H1 (cell line): ENCODE measurements at regions not wholly inside any gene's neighbourhood (a gene's known extent, or its start where the extent isn't known, plus 50 kb on each side); places are given as distances from the start of the nearest gene placed in this dataset.

Source experiments
- CTCF ChIA-PET: fragments of 300-600 bp; sonication (Branson Sonifier 250); formaldehyde crosslinking; loops from one replicate; lab custom pipeline; 2021; ENCODE audit not compliant: partially characterized antibody; lab: Charles Lee
- POLR2A ChIA-PET: fragments of 300-600 bp; sonication (Branson Sonifier 250); formaldehyde crosslinking; loops from one replicate; lab custom pipeline; 2021; ENCODE audit warnings: inconsistent platforms; ENCODE audit not compliant: partially characterized antibody; lab: Charles Lee
- DNase-seq, 2 experiments: peaks; one replicate each; pipeline versions ENCODE4 v3.0.0 to v3.0.0-alpha.2; 2010 to 2022; ENCODE audit warnings: low spot score in 2 of 2, low read depth in 1 of 2, mixed read lengths in 1 of 2
- FAIRE-seq: peaks from 2 replicates; lab custom pipeline; 2011; peaks lifted over from hg19 to GRCh38; lab: Jason Lieb, UNC
- H2AFZ ChIP-seq: 2 replicates; pipeline ENCODE4 v1.8.1; 2012; ENCODE audit warnings: low read length, inconsistent platforms
- H2AK5ac ChIP-seq: 2 replicates; pipeline ENCODE4 v1.6.1; 2013; ENCODE audit warnings: low read depth, low read length
- H2BK120ac ChIP-seq: replicated peaks from 2 replicates; pipeline ENCODE3; 2013; ENCODE audit warnings: low read depth, low read length, inconsistent platforms
- H2BK12ac ChIP-seq: 2 replicates; pipeline ENCODE4 v1.6.1; 2013; ENCODE audit warnings: low read depth, low read length
- H2BK15ac ChIP-seq: 2 replicates; pipeline ENCODE4 v1.6.1; 2013; ENCODE audit warnings: low read length
- H2BK20ac ChIP-seq: 2 replicates; pipeline ENCODE4 v1.6.1; 2013; ENCODE audit warnings: low read length
- H2BK5ac ChIP-seq: 2 replicates; pipeline ENCODE4 v1.6.1; 2013; ENCODE audit warnings: low read depth, low read length
- H3K14ac ChIP-seq: 2 replicates; pipeline ENCODE4 v1.6.1; 2013; ENCODE audit warnings: inconsistent platforms; ENCODE audit not compliant: insufficient read length
- H3K18ac ChIP-seq: 2 replicates; pipeline ENCODE4 v1.6.1; 2013; ENCODE audit warnings: low read length; ENCODE audit errors: extremely low read depth
- H3K23ac ChIP-seq: 2 replicates; pipeline ENCODE4 v1.6.1; 2013; ENCODE audit warnings: inconsistent platforms; ENCODE audit not compliant: insufficient read length
- H3K23me2 ChIP-seq: 2 replicates; pipeline ENCODE4 v1.6.1; 2013; ENCODE audit warnings: low read depth, low read length
- H3K27ac ChIP-seq: 2 replicates; pipeline ENCODE4 v1.6.1; 2011; ENCODE audit warnings: low read depth, low read length, inconsistent platforms
- H3K27me3 ChIP-seq, 4 experiments: replicated peaks in 1 of 4; 1 replicate in 1 of 4; 2 replicates in 3 of 4; pipeline versions ENCODE4 v1.6.1 to v1.8.1; 2011 to 2013; ENCODE audit warnings: low read length in 3 of 4, mild to moderate bottlenecking in 3 of 4, inconsistent platforms in 2 of 4, mixed read lengths in 2 of 4, moderate library complexity in 1 of 4; ENCODE audit not compliant: control insufficient read depth in 3 of 4, insufficient read depth in 3 of 4; ENCODE audit errors: extremely low read depth in 1 of 4
- H3K36me3 ChIP-seq, 4 experiments: 2 replicates each; pipeline versions ENCODE4 v1.6.1 to v1.8.1; 2011 to 2013; ENCODE audit warnings: mild to moderate bottlenecking in 4 of 4, low read length in 3 of 4, moderate library complexity in 2 of 4, control low read depth in 1 of 4, inconsistent platforms in 1 of 4; ENCODE audit not compliant: insufficient read depth in 4 of 4, control insufficient read depth in 2 of 4
- H3K4ac ChIP-seq: replicated peaks from 2 replicates; pipeline ENCODE3; 2013; ENCODE audit warnings: low read length, low read depth, mixed read lengths, inconsistent platforms; ENCODE audit not compliant: insufficient read length
- H3K4me1 ChIP-seq, 4 experiments: replicated peaks in 1 of 4; 1 replicate in 1 of 4; 2 replicates in 3 of 4; pipeline versions ENCODE4 v1.6.1 to v1.8.1; 2011 to 2013; ENCODE audit warnings: low read length in 3 of 4, inconsistent platforms in 2 of 4, mixed read lengths in 1 of 4; ENCODE audit not compliant: insufficient read depth in 4 of 4, control insufficient read depth in 3 of 4
- H3K4me2 ChIP-seq, 2 experiments: 2 replicates each; pipeline versions ENCODE4 v1.6.1 to v1.8.1; 2011 to 2013; ENCODE audit warnings: low read depth in 2 of 2, low read length in 2 of 2, control low read depth in 1 of 2, inconsistent platforms in 1 of 2, mild to moderate bottlenecking in 1 of 2; ENCODE audit not compliant: insufficient read depth in 1 of 2
- H3K4me3 ChIP-seq, 4 experiments: fragments of 200-600, 300-600 bp in 1 of 4; sonication (generic), shearing (Covaris generic), sonication (Bioruptor Twin) in 1 of 4; 2 replicates each; pipeline versions ENCODE4 v1.5.1 to v1.8.1; 2011 to 2016; ENCODE audit warnings: low read length in 4 of 4, low read depth in 3 of 4, control low read depth in 2 of 4, inconsistent platforms in 2 of 4, mild to moderate bottlenecking in 2 of 4, mixed read lengths in 1 of 4, moderate library complexity in 1 of 4; ENCODE audit not compliant: insufficient read depth in 2 of 4; ENCODE audit errors: extremely low read depth in 1 of 4
- H3K56ac ChIP-seq: replicated peaks from 2 replicates; pipeline ENCODE3; 2013; ENCODE audit warnings: low read depth, mild to moderate bottlenecking, mixed read lengths, low read length, inconsistent platforms; ENCODE audit not compliant: insufficient read length
- H3K79me1 ChIP-seq: 2 replicates; pipeline ENCODE4 v1.6.1; 2013; ENCODE audit warnings: low read depth, low read length, control low read depth
- H3K79me2 ChIP-seq, 2 experiments: 2 replicates each; pipeline versions ENCODE4 v1.6.1 to v1.8.1; 2012 to 2013; ENCODE audit warnings: low read length in 2 of 2, mild to moderate bottlenecking in 2 of 2, inconsistent platforms in 1 of 2; ENCODE audit not compliant: insufficient read depth in 2 of 2, control insufficient read depth in 1 of 2
- H3K9ac ChIP-seq, 4 experiments: replicated peaks in 1 of 4; 1 replicate in 1 of 4; 2 replicates in 3 of 4; pipeline versions ENCODE4 v1.6.1 to v1.8.1; 2011 to 2013; ENCODE audit warnings: low read depth in 3 of 4, low read length in 3 of 4, control low read depth in 2 of 4, mild to moderate bottlenecking in 2 of 4, moderate library complexity in 2 of 4, inconsistent platforms in 1 of 4; ENCODE audit errors: extremely low read depth in 1 of 4
- H3K9me3 ChIP-seq, 2 experiments: 2 replicates each; pipeline versions ENCODE4 v1.6.1 to v1.8.1; 2012 to 2013; ENCODE audit warnings: mild to moderate bottlenecking in 2 of 2, moderate library complexity in 2 of 2, control low read depth in 1 of 2, inconsistent platforms in 1 of 2, low read depth in 1 of 2, low read length in 1 of 2, mixed read lengths in 1 of 2; ENCODE audit not compliant: insufficient read depth in 2 of 2
- H4K20me1 ChIP-seq, 2 experiments: replicated peaks in 1 of 2; 2 replicates each; pipeline versions ENCODE3 to v1.8.1; 2011 to 2013; ENCODE audit warnings: inconsistent platforms in 2 of 2, low read length in 2 of 2, mild to moderate bottlenecking in 1 of 2; ENCODE audit not compliant: insufficient read depth in 2 of 2, control insufficient read depth in 1 of 2
- H4K5ac ChIP-seq: 2 replicates; pipeline ENCODE4 v1.6.1; 2013; ENCODE audit warnings: low read length, low read depth, mixed read lengths, inconsistent platforms; ENCODE audit not compliant: insufficient read length
- H4K8ac ChIP-seq: 2 replicates; pipeline ENCODE4 v1.8.0; 2013; ENCODE audit warnings: mild to moderate bottlenecking, moderate library complexity, low read length, inconsistent platforms; ENCODE audit not compliant: insufficient read depth; ENCODE audit errors: extremely low read depth
- H4K91ac ChIP-seq: replicated peaks from 2 replicates; pipeline ENCODE3; 2013; ENCODE audit warnings: low read length, mixed read lengths, inconsistent platforms; ENCODE audit not compliant: insufficient read length
- JUND ChIP-seq: IDR thresholded peaks from 2 replicates; pipeline ENCODE4 v1.6.1; 2011; ENCODE audit warnings: mild to moderate bottlenecking, improper control_type of control experiment, low read length
- KDM4A ChIP-seq: IDR thresholded peaks from one replicate; pipeline ENCODE4 v1.7.1; 2012; ENCODE audit warnings: low read depth, mild to moderate bottlenecking, moderate library complexity, low read length, inconsistent platforms; ENCODE audit not compliant: severe bottlenecking
- RBBP5 ChIP-seq: IDR thresholded peaks from 2 replicates; pipeline ENCODE4 v1.7.1; 2012; ENCODE audit warnings: low read depth, mild to moderate bottlenecking, inconsistent platforms, low read length, moderate library complexity, borderline replicate concordance
- WGBS, 2 experiments: shearing (Covaris generic) in 1 of 2; methylation state at CpG; one replicate each; pipeline versions ENCODE4 v1.1.6 to v1.1.7; 2013 to 2015; ENCODE audit warnings: low lambda C conversion rate in 2 of 2, mixed read lengths in 2 of 2, inconsistent platforms in 1 of 2, low coverage in 1 of 2, missing lambda C conversion rate in 1 of 2; ENCODE audit not compliant: insufficient replicate concordance in 2 of 2, insufficient coverage in 1 of 2, insufficient read length in 1 of 2; ENCODE audit errors: extremely low coverage in 1 of 2, missing lambda C conversion rate in 1 of 2; 5-methylcytosine and 5-hydroxymethylcytosine counted together
- TF ChIP-seq, protein P1 (sequence below): IDR thresholded peaks from 2 replicates; pipeline ENCODE4 v1.6.1; 2012; ENCODE audit warnings: inconsistent platforms

DNA sequence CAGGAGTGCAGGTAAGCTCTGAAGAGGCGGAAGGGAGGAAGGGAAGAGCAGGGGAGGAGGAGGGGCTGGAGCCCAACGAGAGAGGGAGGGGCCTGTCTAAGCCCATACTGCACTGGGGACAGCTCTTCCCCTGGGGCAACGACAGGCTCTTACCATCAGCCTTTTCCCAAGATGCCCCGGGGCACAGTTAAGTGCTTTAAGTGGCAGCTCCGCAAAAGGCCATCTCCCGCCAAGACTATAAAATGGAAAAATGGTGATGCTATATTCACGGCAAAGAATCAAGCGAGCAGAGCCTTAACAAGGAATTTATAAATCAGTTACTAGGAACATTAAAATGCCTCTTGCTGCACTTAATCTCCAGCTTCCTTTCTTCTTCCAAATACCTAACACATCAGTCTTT is 110.2 kb upstream of the NLRP1 start:
- Histone ChIP-seq H4K5ac (no peak overlapping the region), H2BK120ac (no peak overlapping the region), H2BK15ac (no peak overlapping the region), H4K20me1 (no peaks in the 10 kb centered on the region), H3K14ac (no peak overlapping the region), H3K4me1 (peaks cover 4 to 8% (median 6%) of the 10 kb centered on the region in 4 experiments), H3K27me3 (no peaks in the 10 kb centered on the region), H3K27ac (no peak overlapping the region), H3K79me1 (no peaks in the 10 kb centered on the region), H3K4me3 (no peak overlapping the region), H3K4ac (no peak overlapping the region), H3K56ac (no peak overlapping the region), H3K23ac (no peak overlapping the region), H3K79me2 (no peaks in the 10 kb centered on the region), H4K91ac (no peak overlapping the region), H3K4me2 (no peak overlapping the region), H3K9ac (no peak overlapping the region), H2AFZ (0 out of 2 replicates have a peak overlapping the region, but pooled peaks have one; percentile 60), H3K9me3 (no peaks in the 10 kb centered on the region), H2AK5ac (no peak overlapping the region), H3K36me3 (no peaks in the 10 kb centered on the region), H3K18ac (no peak overlapping the region), H3K23me2 (no peaks in the 10 kb centered on the region), H2BK5ac (no peak overlapping the region), H2BK12ac (no peak overlapping the region), H4K8ac (no peak overlapping the region; the same call in 1 of the 2 replicates), H2BK20ac (no peak overlapping the region)
- FAIRE-seq (peak; percentile 86), DNase-seq (peak in 1 of 2 experiments; percentile 57)
- TF ChIP-seq JUND (no peak), RBBP5 (no peak), KDM4A (no peak)
- TF ChIP-seq, protein P1, sequence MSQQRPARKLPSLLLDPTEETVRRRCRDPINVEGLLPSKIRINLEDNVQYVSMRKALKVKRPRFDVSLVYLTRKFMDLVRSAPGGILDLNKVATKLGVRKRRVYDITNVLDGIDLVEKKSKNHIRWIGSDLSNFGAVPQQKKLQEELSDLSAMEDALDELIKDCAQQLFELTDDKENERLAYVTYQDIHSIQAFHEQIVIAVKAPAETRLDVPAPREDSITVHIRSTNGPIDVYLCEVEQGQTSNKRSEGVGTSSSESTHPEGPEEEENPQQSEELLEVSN = peak; percentile 62
- ChIA-PET POLR2A (interaction anchor here (1.3 to 1.8 kb wide), 2 partner anchors 9 to 13 kb away, joined by 5 to 6 read pairs; no protein-coding TSS in a partner anchor), CTCF (interaction anchor here (0.6 to 4.9 kb wide), 5 partner anchors 12 to 103 kb away, joined by 3 to 42 read pairs (median 4); no protein-coding TSS in a partner anchor)
- WGBS, 2 experiments = 68% methylated on average over 8 of the region's 8 CpGs; no CpG with 5 or more reads in 1 of the 2 experiments
